CD14-positive monocyte (primary cell): ENCODE measurements at regions not wholly inside any gene's neighbourhood (a gene's known extent, or its start where the extent isn't known, plus 50 kb on each side); places are given as distances from the start of the nearest gene placed in this dataset.
"Not testable (repeated sequence)": the region's sequence is repeated elsewhere in the genome, so short reads cannot be mapped to it uniquely, and the experiment has no call there.

ENCODE experiments used
- DNase-seq, 3 donors: peaks; one replicate each; pipeline ENCODE4 v3.0.0-alpha.2; 2011 to 2022
- H2AFZ ChIP-seq: 2 replicates; pipeline ENCODE4 v1.6.0; 2012; ENCODE audit warnings: mild to moderate bottlenecking, low read depth, low read length, inconsistent platforms; ENCODE audit not compliant: insufficient read depth, poor library complexity, severe bottlenecking
- H3K27ac ChIP-seq, 2 donors: 1 replicate in 1 of 2; 2 replicates in 1 of 2; pipeline ENCODE4 v1.5.1; 2012 to 2013; ENCODE audit warnings: low read length in 2 of 2, control low read depth in 1 of 2, inconsistent platforms in 1 of 2, low read depth in 1 of 2, mild to moderate bottlenecking in 1 of 2
- H3K27me3 ChIP-seq, 2 donors: one replicate each; pipeline versions ENCODE4 v1.6.0 to v1.6.1; 2011 to 2013; ENCODE audit warnings: low read length in 2 of 2; ENCODE audit not compliant: control insufficient read depth in 2 of 2, insufficient read depth in 2 of 2
- H3K36me3 ChIP-seq, 2 donors: replicated peaks in 1 of 2; 1 replicate in 1 of 2; 2 replicates in 1 of 2; pipeline versions ENCODE4 v1.5.1 to v1.6.1; 2012 to 2013; ENCODE audit warnings: low read length in 2 of 2, control low read depth in 1 of 2, inconsistent platforms in 1 of 2, mild to moderate bottlenecking in 1 of 2; ENCODE audit not compliant: insufficient read depth in 2 of 2, control insufficient read depth in 1 of 2
- H3K4me1 ChIP-seq, 2 donors: 1 replicate in 1 of 2; 2 replicates in 1 of 2; pipeline versions ENCODE4 v1.5.1 to v1.6.1; 2012 to 2013; ENCODE audit warnings: low read length in 2 of 2, control low read depth in 1 of 2, inconsistent platforms in 1 of 2, mild to moderate bottlenecking in 1 of 2, moderate library complexity in 1 of 2; ENCODE audit not compliant: insufficient read depth in 2 of 2, control insufficient read depth in 1 of 2
- H3K4me2 ChIP-seq: replicated peaks from 2 replicates; pipeline ENCODE3; 2012; ENCODE audit warnings: low read length, moderate library complexity, mild to moderate bottlenecking; ENCODE audit not compliant: poor library complexity, severe bottlenecking; ENCODE audit errors: extremely low read depth
- H3K4me3 ChIP-seq, 3 experiments: fragments of 200-600 bp in 1 of 3; sonication (generic) in 1 of 3; replicated peaks in 1 of 3; 1 replicate in 2 of 3; 2 replicates in 1 of 3; pipeline ENCODE4 v1.5.1; 2011 to 2013; ENCODE audit warnings: low read length in 3 of 3, mild to moderate bottlenecking in 3 of 3, control low read depth in 2 of 3, low read depth in 2 of 3, inconsistent platforms in 1 of 3, moderate library complexity in 1 of 3
- H3K79me2 ChIP-seq: 2 replicates; pipeline ENCODE4 v1.6.0; 2012; ENCODE audit warnings: mild to moderate bottlenecking, control low read depth, inconsistent platforms, low read length, moderate library complexity; ENCODE audit not compliant: insufficient read depth
- H3K9ac ChIP-seq: 2 replicates; pipeline ENCODE4 v1.6.0; 2017; ENCODE audit warnings: low read length, mild to moderate bottlenecking; ENCODE audit not compliant: insufficient read depth, poor library complexity, severe bottlenecking
- H3K9me3 ChIP-seq, 2 donors: replicated peaks in 1 of 2; 1 replicate in 1 of 2; 2 replicates in 1 of 2; pipeline versions ENCODE4 v1.5.1 to v1.6.1; 2012 to 2013; ENCODE audit warnings: low read length in 2 of 2, control low read depth in 1 of 2; ENCODE audit not compliant: control insufficient read depth in 1 of 2, insufficient read depth in 1 of 2
- H4K20me1 ChIP-seq: 2 replicates; pipeline ENCODE4 v1.6.0; 2012; ENCODE audit warnings: mild to moderate bottlenecking, low read length, control low read depth, moderate library complexity; ENCODE audit not compliant: insufficient read depth
- H3K27ac Mint-ChIP-seq, 7 donors: one replicate each; pipeline ENCODE4 v1.8.0; 2020; ENCODE audit warnings: mild to moderate bottlenecking in 7 of 7, mixed read lengths in 7 of 7, moderate library complexity in 6 of 7, inconsistent platforms in 2 of 7
- H3K27me3 Mint-ChIP-seq, 3 donors: one replicate each; pipeline ENCODE4 v1.8.0; 2021 to 2022; ENCODE audit warnings: low read depth in 3 of 3, mild to moderate bottlenecking in 3 of 3, mixed read lengths in 3 of 3, moderate library complexity in 3 of 3, inconsistent platforms in 1 of 3
- H3K36me3 Mint-ChIP-seq, 2 donors: one replicate each; pipeline ENCODE4 v1.8.0; 2020; ENCODE audit warnings: mixed read lengths in 2 of 2, inconsistent platforms in 1 of 2, mild to moderate bottlenecking in 1 of 2
- H3K4me1 Mint-ChIP-seq: one replicate; pipeline ENCODE4 v1.8.0; 2020; ENCODE audit warnings: mild to moderate bottlenecking, mixed read lengths
- H3K4me3 Mint-ChIP-seq, 2 donors: one replicate each; pipeline ENCODE4 v1.8.0; 2020; ENCODE audit warnings: mild to moderate bottlenecking in 2 of 2, mixed read lengths in 2 of 2, moderate library complexity in 1 of 2
- H3K9me3 Mint-ChIP-seq, 7 donors: one replicate each; pipeline ENCODE4 v1.8.0; 2020 to 2022; ENCODE audit warnings: mixed read lengths in 7 of 7, mild to moderate bottlenecking in 6 of 7, moderate library complexity in 6 of 7, inconsistent platforms in 2 of 7
- WGBS: methylation state at CpG from one replicate; pipeline ENCODE4 v1.1.5; 2013; ENCODE audit warnings: missing lambda C conversion rate; ENCODE audit not compliant: insufficient coverage; 5-methylcytosine and 5-hydroxymethylcytosine counted together
- intact Hi-C, 2 donors: fragments of 100-400 bp; cut with micrococcal nuclease; formaldehyde crosslinking; loops; one replicate each; pipeline versions ENCODE4 v1.15.0 to v1.15.1; 2023
- TF ChIP-seq, protein P1 (sequence below): fragments of 200-600 bp; IDR thresholded peaks from one replicate; pipeline ENCODE4 v1.8.0; 2022; ENCODE audit warnings: antibody characterized with exemption, mild to moderate bottlenecking

DNA sequence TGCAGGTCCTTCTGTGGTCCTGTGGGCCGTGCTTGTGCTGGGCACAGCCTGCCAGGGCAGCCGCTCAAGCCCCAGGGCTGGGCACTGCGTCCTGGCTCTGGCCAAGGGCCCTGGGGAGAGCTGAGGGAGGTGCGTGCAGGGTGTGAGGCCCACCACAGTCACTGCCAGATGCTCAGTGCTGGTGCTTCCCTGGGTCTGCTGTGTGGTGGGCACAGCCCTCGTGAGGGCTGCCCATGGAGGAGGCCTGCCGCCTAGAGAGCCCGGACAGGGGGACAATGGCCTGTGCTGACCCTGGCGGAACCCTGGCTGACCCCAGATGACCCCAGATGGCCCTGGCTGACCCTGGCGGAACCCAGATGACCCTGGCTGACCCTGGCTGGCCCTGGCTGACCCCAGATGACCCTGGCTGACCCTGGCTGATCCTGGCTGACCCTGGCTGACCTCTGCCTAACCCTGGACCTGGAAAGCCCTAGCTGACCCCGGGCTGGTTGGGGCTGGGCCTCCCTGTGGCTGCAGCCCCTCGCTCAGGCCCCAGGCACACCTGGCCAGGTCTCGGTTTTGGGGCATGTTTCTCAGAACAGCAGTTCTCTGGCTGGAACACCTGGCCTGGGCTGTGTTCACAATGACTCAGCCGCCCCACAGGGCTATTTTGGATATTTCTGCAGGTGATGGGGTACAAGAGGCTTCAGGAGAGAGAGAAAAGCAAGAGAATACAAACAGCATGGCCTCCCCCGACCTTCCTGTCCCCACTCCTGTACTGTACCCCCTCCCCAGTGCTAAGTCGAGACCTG lies 55.4 kb downstream of the TMEM121 start:
- no peaks in the 10 kb centered on the region for H3K79me2 ChIP-seq
- no peaks in the 10 kb centered on the region for H4K20me1 ChIP-seq
- TF ChIP-seq, protein P1, sequence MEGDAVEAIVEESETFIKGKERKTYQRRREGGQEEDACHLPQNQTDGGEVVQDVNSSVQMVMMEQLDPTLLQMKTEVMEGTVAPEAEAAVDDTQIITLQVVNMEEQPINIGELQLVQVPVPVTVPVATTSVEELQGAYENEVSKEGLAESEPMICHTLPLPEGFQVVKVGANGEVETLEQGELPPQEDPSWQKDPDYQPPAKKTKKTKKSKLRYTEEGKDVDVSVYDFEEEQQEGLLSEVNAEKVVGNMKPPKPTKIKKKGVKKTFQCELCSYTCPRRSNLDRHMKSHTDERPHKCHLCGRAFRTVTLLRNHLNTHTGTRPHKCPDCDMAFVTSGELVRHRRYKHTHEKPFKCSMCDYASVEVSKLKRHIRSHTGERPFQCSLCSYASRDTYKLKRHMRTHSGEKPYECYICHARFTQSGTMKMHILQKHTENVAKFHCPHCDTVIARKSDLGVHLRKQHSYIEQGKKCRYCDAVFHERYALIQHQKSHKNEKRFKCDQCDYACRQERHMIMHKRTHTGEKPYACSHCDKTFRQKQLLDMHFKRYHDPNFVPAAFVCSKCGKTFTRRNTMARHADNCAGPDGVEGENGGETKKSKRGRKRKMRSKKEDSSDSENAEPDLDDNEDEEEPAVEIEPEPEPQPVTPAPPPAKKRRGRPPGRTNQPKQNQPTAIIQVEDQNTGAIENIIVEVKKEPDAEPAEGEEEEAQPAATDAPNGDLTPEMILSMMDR: no peak
- no peak overlapping the region for H3K27ac ChIP-seq
- Mint-ChIP-seq H3K9me3 (peaks cover 0 to 5% (median 4%) of the 10 kb centered on the region in 7 donors), H3K4me3 (no peak overlapping the region), H3K27ac (no peak overlapping the region), H3K4me1 (no peaks in the 10 kb centered on the region), H3K36me3 (no peaks in the 10 kb centered on the region), H3K27me3 (peaks cover 0 to 3% (median 2%) of the 10 kb centered on the region in 3 donors)
- no peak overlapping the region for H3K4me3 ChIP-seq
- H3K27me3 ChIP-seq: no peaks in the 10 kb centered on the region
- no peak for DNase-seq
- H2AFZ ChIP-seq: no peak overlapping the region
- H3K4me2 ChIP-seq: no peak overlapping the region
- intact Hi-C loops: loop anchor here in 1 of 2 donors (2.0 kb wide), 1 partner anchor 119 kb away; no protein-coding TSS in a partner anchor
- H3K4me1 ChIP-seq: no peaks in the 10 kb centered on the region
- no peak overlapping the region for H3K9ac ChIP-seq
- peaks cover 0 to 4% of the 10 kb centered on the region in 2 donors for H3K9me3 ChIP-seq
- WGBS: 88% methylated on average over 13 of the region's 15 CpGs
- H3K36me3 ChIP-seq: no peaks in the 10 kb centered on the region

DNA sequence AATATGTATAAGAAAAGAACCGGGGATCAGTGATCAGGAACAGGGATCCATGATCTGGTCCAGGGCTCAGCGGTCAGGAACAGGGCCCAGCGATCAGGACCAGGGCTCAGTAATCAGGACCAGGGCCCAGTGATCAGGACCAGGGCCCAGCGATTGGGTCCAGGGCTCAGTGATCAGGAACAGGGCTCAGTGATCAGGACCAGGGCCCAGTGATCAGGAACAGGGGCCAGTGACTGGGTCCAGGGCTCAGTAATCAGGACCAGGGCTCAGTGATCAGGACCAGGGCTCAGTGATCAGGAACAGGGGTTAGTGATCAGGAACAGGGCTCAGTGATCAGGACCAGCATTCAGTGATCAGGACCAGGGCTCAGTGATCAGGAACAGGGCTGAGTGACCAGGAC lies 56.3 kb downstream of the TMEM121 start:
- intact Hi-C loops: loop anchor here in 1 of 2 donors (2.0 kb wide), 1 partner anchor 118 kb away; no protein-coding TSS in a partner anchor
- H3K27me3 ChIP-seq: no peaks in the 10 kb centered on the region
- Mint-ChIP-seq H3K4me1 (no peaks in the 10 kb centered on the region), H3K27ac (peak overlapping the region in 3 of 7 donors; percentile 5 to 17 (median 6)), H3K36me3 (no peaks in the 10 kb centered on the region), H3K9me3 (peaks cover 0 to 5% (median 4%) of the 10 kb centered on the region in 7 donors), H3K4me3 (no peak overlapping the region), H3K27me3 (peaks cover 1 to 3% (median 2%) of the 10 kb centered on the region in 3 donors)
- 61% methylated on average over 4 of the region's 4 CpGs for WGBS
- H2AFZ ChIP-seq: no peak overlapping the region
- no peaks in the 10 kb centered on the region for H3K79me2 ChIP-seq
- TF ChIP-seq, protein P1: no peak
- no peak overlapping the region for H3K4me3 ChIP-seq
- no peak overlapping the region for H3K4me2 ChIP-seq
- H3K9me3 ChIP-seq: peaks cover 0 to 4% of the 10 kb centered on the region in 2 donors
- H4K20me1 ChIP-seq: no peaks in the 10 kb centered on the region
- no peak overlapping the region for H3K27ac ChIP-seq
- H3K9ac ChIP-seq: no peak overlapping the region
- no peaks in the 10 kb centered on the region for H3K4me1 ChIP-seq
- H3K36me3 ChIP-seq: no peaks in the 10 kb centered on the region
- DNase-seq: peak in 2 of 3 donors; percentile 0 to 34

DNA sequence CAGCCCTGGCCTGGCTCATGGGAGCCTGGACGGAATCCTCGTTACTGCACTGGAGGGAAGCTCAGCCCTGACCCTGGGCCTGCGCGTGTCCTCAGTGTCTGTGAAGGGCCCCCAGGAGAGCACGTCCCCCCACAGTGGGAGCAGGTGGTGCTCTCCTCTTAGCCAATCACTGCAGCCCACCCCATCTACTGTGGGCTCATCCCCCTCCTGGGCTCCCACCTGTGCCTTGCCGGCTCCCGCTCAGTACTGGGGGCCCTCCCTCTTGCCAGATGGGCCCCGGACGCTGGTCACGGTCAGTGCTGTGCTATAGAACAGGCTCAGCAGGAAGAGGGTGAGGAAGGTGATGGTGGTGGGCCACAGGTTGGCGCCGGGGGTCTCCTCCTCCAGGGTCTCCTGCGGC lies 57.5 kb downstream of the TMEM121 start:
- H3K27ac Mint-ChIP-seq, DNase-seq: not testable (repeated sequence)
- 83% methylated on average over 1 of the region's 13 CpGs for WGBS

More for the DNA sequence above, 57.5 kb downstream of the TMEM121 start:
- H3K4me2 ChIP-seq, H3K27me3 Mint-ChIP-seq, H3K4me3 ChIP-seq, H3K27ac ChIP-seq, H2AFZ ChIP-seq, H3K27me3 ChIP-seq, H3K79me2 ChIP-seq, H3K9me3 Mint-ChIP-seq, H3K9ac ChIP-seq, H3K4me1 Mint-ChIP-seq, H3K4me1 ChIP-seq, H3K9me3 ChIP-seq, H4K20me1 ChIP-seq, H3K4me3 Mint-ChIP-seq, H3K36me3 ChIP-seq, H3K36me3 Mint-ChIP-seq: not testable (repeated sequence)
- intact Hi-C loops: loop anchor here in 1 of 2 donors (2.0 kb wide), 1 partner anchor 117 kb away; no protein-coding TSS in a partner anchor
